ENCODE measurements at regions not wholly inside any gene's neighbourhood (a gene's known extent, or its start where the extent isn't known, plus 50 kb on each side); places are given as distances from the start of the nearest gene placed in this dataset.

GRCh38 chr6:43937236-43938177 lies 167.5 kb downstream of the VEGFA start:
- TF ChIP-seq YY1 (IDR thresholded peaks at IDR 0.05; ENCODE audit: extremely low read depth, insufficient replicate concordance, low read depth, low read length) (no peak), ATF3 (IDR thresholded peaks at IDR 0.05) (no peak), JUND (IDR thresholded peaks at IDR 0.05) (no peak), REST (IDR thresholded peaks at IDR 0.05; ENCODE audit: low read depth) (no peak), ZBTB33 (IDR thresholded peaks at IDR 0.05; ENCODE audit: extremely low read depth, insufficient replicate concordance, low read length) (no peak), SRF (IDR thresholded peaks at IDR 0.05; ENCODE audit: low read depth) (no peak), POLR2A (IDR thresholded peaks at IDR 0.05; ENCODE audit: borderline replicate concordance, extremely low read depth, insufficient read depth, insufficient read length) (no peak), POLR2AphosphoS5 (IDR thresholded peaks at IDR 0.05; ENCODE audit: low read depth, low read length) (no peak), SIN3A (IDR thresholded peaks at IDR 0.05; ENCODE audit: low read depth) (no peak), EGR1 (IDR thresholded peaks at IDR 0.05; ENCODE audit: low read depth) (no peak), MAX (IDR thresholded peaks at IDR 0.05) (no peak), TCF7L2 (IDR thresholded peaks at IDR 0.05; ENCODE audit: borderline replicate concordance, extremely low read depth, insufficient read depth, insufficient read length) (no peak), RAD21 (IDR thresholded peaks at IDR 0.05; ENCODE audit: low read depth) (no peak), EZH2phosphoT487 (IDR thresholded peaks at IDR 0.05; ENCODE audit: borderline replicate concordance) (no peak)
- ATAC-seq (no peak), DNase-seq (ENCODE audit: low read depth, low spot score) (no peak)
- Histone ChIP-seq H3K36me3 (ENCODE audit: control insufficient read depth in 1 of 2, insufficient read depth in 2 of 2, low read length in 2 of 2) (no peaks in the 10 kb centered on the region), H3K4me1 (ENCODE audit: control insufficient read depth in 1 of 2, insufficient read depth in 2 of 2, low read length in 2 of 2) (no peaks in the 10 kb centered on the region), H2AFZ (ENCODE audit: low read depth, low read length, poor library complexity, severe bottlenecking) (no peak overlapping the region), H3K9ac (ENCODE audit: low read length) (no peak overlapping the region), H3K9me3 (ENCODE audit: control insufficient read depth in 1 of 2, insufficient read depth in 1 of 2, low read depth in 1 of 2, low read length in 2 of 2) (no peaks in the 10 kb centered on the region), H3K4me2 (ENCODE audit: low read length) (no peak overlapping the region), H3K27ac (ENCODE audit: low read depth, low read length) (no peak overlapping the region), H3K79me2 (ENCODE audit: insufficient read depth, low read length) (no peaks in the 10 kb centered on the region), H3K4me3 (replicated peaks in 1 of 2; ENCODE audit: low read depth in 1 of 2, low read length in 2 of 2) (no peak overlapping the region), H3K27me3 (ENCODE audit: insufficient read depth, low read length) (no peaks in the 10 kb centered on the region), H3K9me2 (ENCODE audit: insufficient read depth) (no peaks in the 10 kb centered on the region), H4K20me1 (ENCODE audit: insufficient read depth) (no peaks in the 10 kb centered on the region)
- ChIA-PET CTCF (no interaction called here), POLR2A (no interaction called here), RAD21 (ENCODE audit: low non-redundant PET in 1 of 2, low total read pairs in 2 of 2, uncharacterized antibody in 2 of 2, unreplicated experiment in 2 of 2) (interaction anchor here in 1 of 2 experiments (1.2 kb wide), 1 partner anchor 142 kb away, joined by 4 read pairs; no protein-coding TSS in a partner anchor)
- intact Hi-C loops (cut with micrococcal nuclease): no loop called here
- no TSS peak for BruUV-seq (replicated peaks)

Data from HCT116 (cell line).